KMS-11 (cell line): ENCODE measurements at regions not wholly inside any gene's neighbourhood (a gene's known extent, or its start where the extent isn't known, plus 50 kb on each side); places are given as distances from the start of the nearest gene placed in this dataset.

Experiments used
- H2AFZ ChIP-seq: fragments of 200-600 bp; sonication (generic); 2 replicates; pipeline ENCODE4 v1.6.1; 2016; ENCODE audit warnings: antibody characterized with exemption, mixed run types, low read depth
- H3K27ac ChIP-seq: fragments of 200-600 bp; sonication (generic); 2 replicates; pipeline ENCODE4 v1.6.1; 2016; ENCODE audit warnings: mild to moderate bottlenecking, mixed run types
- H3K27me3 ChIP-seq: fragments of 200-600 bp; sonication (generic); 2 replicates; pipeline ENCODE4 v1.6.1; 2017; ENCODE audit warnings: mild to moderate bottlenecking, low read depth, mixed run types, moderate library complexity; ENCODE audit not compliant: insufficient read depth
- H3K36me3 ChIP-seq: fragments of 200-600 bp; sonication (generic); 2 replicates; pipeline ENCODE4 v1.6.1; 2017; ENCODE audit warnings: mild to moderate bottlenecking, mixed run types; ENCODE audit not compliant: insufficient read depth
- H3K4me1 ChIP-seq: fragments of 200-600 bp; sonication (generic); 2 replicates; pipeline ENCODE4 v1.6.1; 2016; ENCODE audit warnings: mild to moderate bottlenecking, low read depth, mixed run types; ENCODE audit not compliant: poor library complexity, severe bottlenecking
- H3K4me2 ChIP-seq: fragments of 200-600 bp; sonication (generic); 2 replicates; pipeline ENCODE4 v1.7.0; 2016; ENCODE audit warnings: mild to moderate bottlenecking, mixed run types
- H3K4me3 ChIP-seq: fragments of 200-600 bp; sonication (generic); IDR thresholded peaks from 2 replicates; pipeline ENCODE4 v1.6.1; 2017; ENCODE audit warnings: low read depth, low read length, mixed read lengths; ENCODE audit not compliant: insufficient read depth
- H3K79me2 ChIP-seq: fragments of 200-600 bp; sonication (generic); 2 replicates; pipeline ENCODE4 v1.6.1; 2016; ENCODE audit warnings: low read depth, mixed run types; ENCODE audit not compliant: insufficient read depth
- H3K9ac ChIP-seq: fragments of 200-600 bp; sonication (generic); 2 replicates; pipeline ENCODE4 v1.6.1; 2016; ENCODE audit warnings: mild to moderate bottlenecking, mixed run types
- H4K20me1 ChIP-seq: fragments of 200-600 bp; sonication (generic); 2 replicates; pipeline ENCODE4 v1.6.1; 2016; ENCODE audit warnings: mild to moderate bottlenecking, mixed run types; ENCODE audit not compliant: insufficient read depth
- CTCF ChIP-seq: fragments of 200-600 bp; sonication (generic); conservative IDR thresholded peaks from 2 replicates; pipeline ENCODE4 v1.6.1; 2017; ENCODE audit warnings: low read depth, mild to moderate bottlenecking, antibody characterized with exemption, low read length, moderate library complexity, mixed read lengths

GRCh38 chr5:154625031-154625430 is 130.1 kb upstream of the LARP1 start:
- Histone ChIP-seq H3K4me3 (no peak overlapping the region), H4K20me1 (no peaks in the 10 kb centered on the region), H3K79me2 (no peaks in the 10 kb centered on the region), H3K4me1 (no peaks in the 10 kb centered on the region), H3K9ac (no peak overlapping the region), H3K27me3 (no peaks in the 10 kb centered on the region), H3K4me2 (no peak overlapping the region), H3K27ac (no peak overlapping the region), H3K36me3 (no peaks in the 10 kb centered on the region), H2AFZ (no peak overlapping the region)
- TF ChIP-seq CTCF = no peak

DNA sequence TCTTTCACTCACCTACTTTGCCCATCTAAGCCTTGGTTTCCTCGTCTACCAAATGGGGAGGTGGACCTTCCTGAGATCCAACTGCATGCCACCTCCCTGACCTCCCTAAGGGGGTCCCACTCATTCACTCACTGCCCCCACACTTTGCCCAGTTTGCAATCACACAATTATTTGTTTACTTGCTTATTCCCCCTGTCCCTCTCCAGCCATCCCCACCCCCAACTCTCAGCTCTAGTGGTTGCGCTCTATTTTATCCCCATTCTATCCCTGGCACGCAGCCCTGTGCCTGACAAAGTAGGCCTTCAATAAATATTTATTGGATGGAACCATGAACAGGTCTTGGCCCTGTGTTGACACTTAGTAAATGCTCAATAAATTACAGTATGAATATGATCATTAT is 130.8 kb upstream of the LARP1 start:
- no peaks in the 10 kb centered on the region for H3K27me3 ChIP-seq
- no peaks in the 10 kb centered on the region for H4K20me1 ChIP-seq
- H2AFZ ChIP-seq = no peak overlapping the region
- no peaks in the 10 kb centered on the region for H3K79me2 ChIP-seq
- no peak overlapping the region for H3K27ac ChIP-seq
- no peaks in the 10 kb centered on the region for H3K4me1 ChIP-seq
- no peak overlapping the region for H3K4me2 ChIP-seq
- no peaks in the 10 kb centered on the region for H3K36me3 ChIP-seq
- H3K4me3 ChIP-seq = no peak overlapping the region
- H3K9ac ChIP-seq = no peak overlapping the region
- no peak for TF ChIP-seq CTCF

GRCh38 chr5:154620411-154620810 is 134.8 kb upstream of the LARP1 start:
- H3K4me3 ChIP-seq = no peak overlapping the region
- H2AFZ ChIP-seq = no peak overlapping the region
- no peaks in the 10 kb centered on the region for H3K79me2 ChIP-seq
- no peaks in the 10 kb centered on the region for H3K27me3 ChIP-seq
- no peaks in the 10 kb centered on the region for H3K4me1 ChIP-seq
- no peak overlapping the region for H3K9ac ChIP-seq
- no peak overlapping the region for H3K4me2 ChIP-seq
- TF ChIP-seq CTCF = no peak
- H3K36me3 ChIP-seq = no peaks in the 10 kb centered on the region
- no peak overlapping the region for H3K27ac ChIP-seq
- no peaks in the 10 kb centered on the region for H4K20me1 ChIP-seq

GRCh38 chr5:154618696-154619095 is 136.5 kb upstream of the LARP1 start:
- H3K4me1 ChIP-seq = no peaks in the 10 kb centered on the region
- no peak overlapping the region for H3K27ac ChIP-seq
- no peak for TF ChIP-seq CTCF

DNA sequence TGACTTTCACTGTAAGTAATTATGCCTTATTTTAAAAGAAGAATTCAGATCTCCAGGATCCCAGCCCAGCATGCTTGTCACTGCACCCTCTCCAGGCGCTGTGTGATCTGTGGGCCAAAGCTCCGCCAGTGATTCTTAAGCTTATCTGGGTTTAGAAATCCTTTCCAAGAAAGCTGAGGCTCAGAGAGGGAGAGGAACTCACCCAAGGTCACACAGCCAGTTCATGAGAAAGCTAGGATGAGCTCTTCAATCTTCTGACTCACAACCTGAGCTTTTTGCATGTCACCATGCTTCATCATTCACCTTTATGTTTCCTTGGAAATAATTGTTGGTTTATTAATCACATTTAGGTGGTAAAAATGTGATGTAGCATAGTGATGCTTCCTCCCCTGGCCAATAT is 136.6 kb upstream of the HAND1 start:
- Histone ChIP-seq H2AFZ (no peak overlapping the region), H3K9ac (no peak overlapping the region), H3K4me3 (no peak overlapping the region), H3K79me2 (no peaks in the 10 kb centered on the region), H4K20me1 (no peaks in the 10 kb centered on the region), H3K36me3 (no peaks in the 10 kb centered on the region), H3K4me1 (no peaks in the 10 kb centered on the region), H3K4me2 (no peak overlapping the region), H3K27ac (no peak overlapping the region), H3K27me3 (no peaks in the 10 kb centered on the region)
- no peak for TF ChIP-seq CTCF

More at GRCh38 chr5:154618696-154619095, 136.5 kb upstream of the LARP1 start:
- Histone ChIP-seq H3K4me2 (no peak overlapping the region), H3K79me2 (no peaks in the 10 kb centered on the region), H4K20me1 (no peaks in the 10 kb centered on the region), H2AFZ (no peak overlapping the region), H3K36me3 (no peaks in the 10 kb centered on the region), H3K9ac (no peak overlapping the region), H3K27me3 (no peaks in the 10 kb centered on the region), H3K4me3 (no peak overlapping the region)
